ENCODE measurements at regions not wholly inside any gene's neighbourhood (a gene's known extent, or its start where the extent isn't known, plus 50 kb on each side); places are given as distances from the start of the nearest gene placed in this dataset.

DNA sequence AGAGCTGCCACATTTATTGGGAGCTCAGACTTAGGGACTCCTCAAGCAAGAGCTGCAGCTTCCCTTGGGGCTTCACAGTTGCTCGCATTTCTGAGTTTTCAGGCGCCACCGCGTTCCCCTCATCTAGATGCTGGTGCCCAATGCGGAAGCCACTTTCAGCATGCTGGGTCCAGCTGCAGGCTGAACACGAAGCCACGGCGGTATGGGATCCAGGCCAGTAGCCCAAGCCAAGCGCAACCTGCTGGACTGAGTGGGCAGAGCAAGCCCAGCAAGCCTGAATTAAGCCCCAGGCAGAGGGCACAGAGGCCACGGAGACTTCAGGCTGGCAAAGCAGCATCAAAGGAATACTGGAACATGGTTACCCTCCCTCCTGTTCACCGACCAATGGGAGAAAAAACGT, 391.5 kb downstream of the HTR1A start:
- TF ChIP-seq, protein P1, sequence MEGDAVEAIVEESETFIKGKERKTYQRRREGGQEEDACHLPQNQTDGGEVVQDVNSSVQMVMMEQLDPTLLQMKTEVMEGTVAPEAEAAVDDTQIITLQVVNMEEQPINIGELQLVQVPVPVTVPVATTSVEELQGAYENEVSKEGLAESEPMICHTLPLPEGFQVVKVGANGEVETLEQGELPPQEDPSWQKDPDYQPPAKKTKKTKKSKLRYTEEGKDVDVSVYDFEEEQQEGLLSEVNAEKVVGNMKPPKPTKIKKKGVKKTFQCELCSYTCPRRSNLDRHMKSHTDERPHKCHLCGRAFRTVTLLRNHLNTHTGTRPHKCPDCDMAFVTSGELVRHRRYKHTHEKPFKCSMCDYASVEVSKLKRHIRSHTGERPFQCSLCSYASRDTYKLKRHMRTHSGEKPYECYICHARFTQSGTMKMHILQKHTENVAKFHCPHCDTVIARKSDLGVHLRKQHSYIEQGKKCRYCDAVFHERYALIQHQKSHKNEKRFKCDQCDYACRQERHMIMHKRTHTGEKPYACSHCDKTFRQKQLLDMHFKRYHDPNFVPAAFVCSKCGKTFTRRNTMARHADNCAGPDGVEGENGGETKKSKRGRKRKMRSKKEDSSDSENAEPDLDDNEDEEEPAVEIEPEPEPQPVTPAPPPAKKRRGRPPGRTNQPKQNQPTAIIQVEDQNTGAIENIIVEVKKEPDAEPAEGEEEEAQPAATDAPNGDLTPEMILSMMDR (IDR thresholded peaks at IDR 0.05) = no peak
- TF ChIP-seq POLR2A (IDR thresholded peaks at IDR 0.05) = no peak
